Esophagus mucosa (tissue), 1 donor: ENCODE measurements at regions not wholly inside any gene's neighbourhood (a gene's known extent, or its start where the extent isn't known, plus 50 kb on each side); places are given as distances from the start of the nearest gene placed in this dataset.

Experiments used
- ATAC-seq: fragments of 200-7000 bp; cut with Tn5 transposase; one replicate; pipeline ENCODE4 v1.9.1; 2020
- donor health status: DM: yes; HTN: yes; CAD: no.

DNA sequence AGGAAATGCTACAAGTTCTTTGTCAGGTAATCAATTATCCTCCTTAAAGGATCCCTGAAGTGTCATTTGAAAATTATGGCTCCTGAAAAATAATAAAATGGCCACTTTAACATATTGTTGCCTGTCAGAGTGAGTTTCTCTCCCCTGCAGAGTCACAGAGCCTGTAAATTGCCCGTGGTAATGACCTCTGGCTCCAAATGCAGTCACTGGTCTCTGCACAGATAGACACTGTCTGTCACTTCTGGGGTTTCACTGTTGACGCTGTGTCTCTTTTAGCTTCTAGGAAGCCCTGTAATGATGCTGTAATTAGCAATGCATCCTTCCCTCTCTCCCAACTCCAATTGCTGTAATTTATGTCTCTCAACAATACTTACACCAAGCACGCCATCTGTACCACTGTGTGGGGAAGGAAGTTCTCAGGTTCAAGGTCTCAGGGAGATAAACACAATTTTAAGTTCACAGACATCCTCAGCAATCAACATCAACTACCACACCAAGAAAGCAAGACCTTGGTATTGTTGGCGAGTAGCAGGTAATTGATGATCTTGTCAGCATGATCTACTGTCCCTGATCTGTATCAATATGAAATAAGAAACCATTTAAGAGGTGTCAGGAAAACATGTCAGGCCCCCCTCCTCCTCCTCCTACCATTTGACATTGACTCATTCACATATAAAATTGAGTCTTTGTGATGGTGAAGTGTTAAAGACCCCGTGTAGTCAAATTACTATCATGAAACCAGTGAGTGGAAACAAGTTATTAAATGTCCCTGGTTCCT lies 91.2 kb upstream of the SULF2 start:
- ATAC-seq, result no peak

DNA sequence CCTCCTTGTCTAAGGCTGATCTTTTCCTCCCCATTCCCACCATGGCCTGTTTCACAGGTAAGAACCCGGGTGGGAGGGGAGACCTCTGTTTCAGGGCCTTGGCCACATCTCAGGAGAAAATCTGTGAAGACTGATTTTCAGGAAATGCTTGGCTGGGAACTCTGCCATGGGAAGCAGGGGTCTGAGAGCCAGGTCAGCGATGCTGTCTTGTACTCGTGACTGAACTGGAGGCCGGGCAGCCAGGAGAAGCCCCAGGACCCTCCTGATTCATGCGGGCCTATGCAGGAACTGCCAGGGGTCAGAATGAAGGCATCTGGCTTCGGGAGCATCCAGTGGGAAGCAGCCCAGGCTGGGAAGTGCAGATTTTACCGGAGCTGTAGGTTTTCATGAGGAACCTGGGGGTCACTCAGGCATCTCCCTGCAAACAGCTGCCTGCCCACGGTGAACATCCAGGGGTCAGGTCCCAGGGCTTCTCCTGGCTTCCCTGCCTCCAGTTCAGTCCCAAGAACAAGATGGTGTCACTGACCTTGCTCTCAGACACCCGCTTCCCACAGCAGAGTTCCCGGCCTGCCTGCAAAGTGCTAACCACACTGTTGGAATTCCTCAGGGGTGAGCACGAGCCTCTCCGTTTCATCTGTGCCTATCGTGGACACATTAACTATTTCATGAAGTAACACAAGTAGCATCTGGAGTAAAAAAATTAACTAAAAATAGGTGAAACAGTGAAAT lies 90.2 kb upstream of the SULF2 start:
- no peak for ATAC-seq

DNA sequence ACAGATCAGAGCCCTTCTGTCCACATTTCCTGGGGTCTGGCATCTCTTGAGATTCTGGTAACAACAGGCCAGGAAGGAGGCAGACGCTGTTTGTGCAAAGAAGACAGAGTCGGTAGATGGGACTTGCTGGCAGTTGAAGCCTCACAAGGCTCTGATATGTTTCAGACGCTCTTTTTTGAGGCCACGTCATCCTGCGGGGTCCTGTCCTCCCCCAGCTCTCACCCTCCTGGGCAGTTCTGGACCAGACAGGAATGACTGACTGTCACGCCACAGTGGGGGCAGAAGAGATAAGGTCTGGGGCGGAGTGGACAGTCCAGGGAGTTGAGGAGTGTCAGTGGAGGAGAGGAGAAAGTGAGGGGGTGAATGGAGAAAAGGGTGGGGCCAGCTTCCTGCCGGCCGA lies 87.1 kb upstream of the SULF2 start:
- ATAC-seq, result no peak

DNA sequence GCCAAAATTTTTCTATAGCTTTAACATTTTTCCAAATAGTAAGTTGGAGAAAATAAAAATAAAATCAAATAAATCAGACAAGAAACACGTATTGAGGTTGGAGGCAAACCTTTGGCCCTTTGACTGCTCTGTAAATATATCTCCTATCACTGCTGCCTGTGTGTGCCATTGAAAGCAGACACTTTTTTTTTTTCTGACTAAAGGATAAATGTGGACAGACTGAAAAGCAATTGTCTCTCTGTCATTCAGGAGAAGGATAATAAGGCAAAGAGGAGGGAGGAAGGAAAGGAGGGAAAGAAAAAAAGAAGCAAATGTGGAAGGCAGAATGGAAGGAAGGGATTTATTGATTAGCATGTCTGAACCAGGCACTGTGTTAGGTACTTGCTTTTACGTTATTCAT lies 85.2 kb upstream of the SULF2 start:
- no peak for ATAC-seq

DNA sequence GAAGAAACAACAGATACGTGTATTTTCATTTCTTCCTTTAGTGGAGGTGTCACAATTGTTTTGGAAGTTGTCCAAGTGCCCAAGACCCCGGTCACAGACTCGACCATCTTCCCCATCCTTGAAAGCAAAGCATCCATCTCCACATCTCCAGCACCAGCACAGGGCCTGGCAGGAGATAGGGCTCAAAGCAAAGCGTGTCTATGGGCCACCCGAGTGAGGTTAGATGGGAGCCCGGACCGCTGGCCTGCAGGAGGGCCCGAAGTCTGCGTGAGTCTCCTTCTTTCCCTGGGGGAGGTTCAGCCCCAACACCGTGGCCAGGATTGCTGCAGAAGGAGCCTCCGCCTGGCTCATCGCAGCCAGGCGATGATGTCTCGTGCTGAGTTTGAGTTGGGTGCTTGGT lies 83.5 kb upstream of the SULF2 start:
- no peak for ATAC-seq

DNA sequence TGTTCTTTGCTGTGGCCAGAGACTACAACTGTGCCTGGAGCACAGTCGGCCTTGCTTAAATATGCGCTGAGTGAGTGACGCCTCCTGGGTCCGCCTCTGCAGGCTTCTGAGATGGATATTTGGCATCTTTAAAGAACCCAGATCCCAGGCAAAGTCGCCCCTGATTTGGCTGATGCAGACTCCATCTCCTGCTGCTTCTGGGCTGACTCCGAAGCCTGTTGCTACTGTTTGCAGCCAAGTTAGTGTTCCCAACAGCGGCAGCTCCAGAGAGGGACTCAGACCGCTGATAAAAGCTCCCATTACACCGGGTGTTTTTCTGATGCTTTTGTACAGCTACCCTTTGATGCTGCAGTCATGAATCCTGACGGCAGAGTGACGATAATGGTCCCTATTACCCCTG lies 83.0 kb upstream of the SULF2 start:
- no peak for ATAC-seq

DNA sequence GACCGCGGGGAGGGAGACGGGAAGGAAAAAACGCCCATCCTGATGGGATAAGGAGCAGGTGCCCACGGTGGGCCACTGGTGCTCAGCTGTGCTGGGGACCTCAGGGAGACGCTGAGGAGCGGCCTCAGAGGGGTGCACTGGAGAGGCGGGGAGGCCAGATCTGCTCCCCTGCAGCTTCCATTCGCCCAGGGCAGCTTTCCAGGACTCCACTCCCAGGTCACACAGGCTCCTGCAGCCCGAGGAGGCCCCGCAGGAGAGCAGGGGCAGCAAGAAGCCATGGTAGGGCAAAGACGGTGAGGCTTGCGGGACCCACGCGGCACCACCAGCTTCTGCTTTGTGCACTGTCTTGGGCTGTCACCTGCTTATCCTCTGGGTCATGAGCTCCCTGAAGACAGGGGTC lies 82.5 kb upstream of the SULF2 start:
- ATAC-seq, result no peak

DNA sequence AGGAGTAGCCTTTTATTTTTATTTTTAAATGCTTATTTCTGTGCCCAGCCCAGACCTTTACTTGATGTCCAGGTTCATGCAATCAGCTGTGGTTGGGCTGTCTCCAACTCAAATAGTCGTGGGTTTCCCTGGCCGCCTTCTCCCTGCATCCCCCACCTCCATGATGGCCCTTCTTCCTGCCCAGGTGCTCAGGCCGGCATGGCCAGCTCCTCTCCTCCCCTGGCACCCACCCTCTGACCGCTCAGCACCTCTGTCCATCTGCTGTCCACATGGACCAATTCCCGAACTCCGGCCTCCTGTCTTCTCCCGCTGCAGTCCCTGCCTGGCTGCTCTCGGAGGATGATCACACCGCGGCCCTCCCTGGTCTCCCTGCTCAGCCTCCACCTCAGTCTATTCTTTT lies 81.2 kb upstream of the SULF2 start:
- no peak for ATAC-seq

DNA sequence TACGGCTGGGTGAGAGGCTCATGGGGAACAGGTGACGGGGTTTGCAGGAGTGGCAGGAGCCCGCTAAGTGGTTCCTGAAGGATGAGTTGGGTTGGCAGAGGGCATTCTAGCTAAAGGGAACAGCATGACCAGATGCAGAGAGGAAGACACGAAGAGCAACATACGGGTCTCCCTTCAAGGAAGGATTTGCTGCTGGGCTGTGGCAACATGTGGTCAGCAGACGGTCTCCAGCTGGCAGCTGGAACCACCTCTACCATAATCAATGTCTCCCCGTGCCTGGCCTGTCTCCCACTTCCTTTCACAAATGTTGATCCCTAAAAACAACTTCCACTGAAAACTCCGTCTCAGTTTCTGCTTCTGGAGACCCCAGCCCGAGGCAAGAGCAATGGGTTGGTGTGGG lies 80.6 kb upstream of the SULF2 start:
- ATAC-seq, result no peak

DNA sequence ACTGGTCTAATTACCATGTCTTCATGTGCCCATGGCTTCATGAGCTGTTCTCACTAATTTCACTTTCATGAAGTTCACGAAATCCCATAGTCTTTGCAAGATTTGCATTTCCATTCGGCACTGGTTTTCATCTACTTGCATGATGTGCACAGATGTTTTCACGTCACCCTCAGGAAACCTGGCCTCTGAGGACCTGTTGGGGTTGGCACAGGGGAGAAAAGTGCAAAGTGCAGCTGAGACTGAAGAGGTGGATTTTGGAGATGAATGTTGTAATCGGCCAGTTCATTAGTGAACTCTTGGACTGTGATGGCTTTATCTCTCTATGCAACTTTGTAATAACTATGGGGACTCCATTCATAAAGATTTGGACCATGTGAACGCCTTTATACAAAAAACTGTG lies 80.2 kb upstream of the SULF2 start:
- no peak for ATAC-seq

DNA sequence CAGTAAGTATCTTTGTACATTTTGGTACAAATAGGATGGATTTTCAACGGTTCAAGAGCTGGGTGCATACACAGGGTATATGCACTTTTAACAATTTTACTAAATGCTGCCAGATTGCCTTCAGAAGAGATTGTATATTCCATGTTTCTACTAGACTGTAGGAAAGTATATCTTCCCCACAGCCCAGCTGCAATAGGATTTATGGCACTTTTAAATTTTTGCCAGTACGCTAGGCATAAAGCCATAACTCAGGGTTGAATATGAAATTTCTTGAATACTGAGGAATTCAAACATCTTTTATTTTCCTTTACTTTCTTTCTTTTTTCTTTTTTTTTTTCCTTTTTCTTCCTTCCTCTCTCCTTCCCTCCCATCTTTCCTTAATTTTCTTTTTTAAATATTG lies 78.7 kb upstream of the SULF2 start:
- ATAC-seq, result no peak

DNA sequence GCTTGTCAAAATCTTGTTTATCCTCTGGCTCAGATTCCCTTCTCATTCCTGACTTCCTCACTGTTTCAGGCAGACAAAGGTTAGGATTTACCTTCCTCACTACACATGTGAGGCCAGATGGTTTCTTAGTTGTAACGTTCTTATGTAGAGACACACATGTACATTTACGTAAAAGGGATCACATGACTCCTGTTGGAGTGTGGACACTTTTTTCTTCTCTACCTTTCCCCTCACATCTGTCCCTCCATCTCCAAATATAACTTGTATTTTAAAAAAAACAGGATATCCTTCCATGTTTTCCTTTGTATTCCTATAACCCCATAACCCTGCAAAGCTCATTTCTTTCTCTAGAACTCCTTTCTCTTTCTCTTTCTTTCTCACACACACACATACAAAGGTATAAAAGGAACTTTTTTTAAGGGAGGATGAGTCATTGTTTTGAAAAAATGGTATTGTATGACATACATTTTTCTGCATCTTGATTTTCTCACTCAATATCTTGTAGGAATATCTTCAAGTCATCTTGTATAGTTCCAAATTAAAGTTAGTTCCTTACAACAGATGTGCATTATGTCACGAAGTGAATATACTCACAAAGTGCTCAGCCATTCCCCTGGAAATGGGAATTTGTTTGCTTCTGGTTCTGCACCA lies 78.2 kb upstream of the SULF2 start:
- no peak for ATAC-seq

DNA sequence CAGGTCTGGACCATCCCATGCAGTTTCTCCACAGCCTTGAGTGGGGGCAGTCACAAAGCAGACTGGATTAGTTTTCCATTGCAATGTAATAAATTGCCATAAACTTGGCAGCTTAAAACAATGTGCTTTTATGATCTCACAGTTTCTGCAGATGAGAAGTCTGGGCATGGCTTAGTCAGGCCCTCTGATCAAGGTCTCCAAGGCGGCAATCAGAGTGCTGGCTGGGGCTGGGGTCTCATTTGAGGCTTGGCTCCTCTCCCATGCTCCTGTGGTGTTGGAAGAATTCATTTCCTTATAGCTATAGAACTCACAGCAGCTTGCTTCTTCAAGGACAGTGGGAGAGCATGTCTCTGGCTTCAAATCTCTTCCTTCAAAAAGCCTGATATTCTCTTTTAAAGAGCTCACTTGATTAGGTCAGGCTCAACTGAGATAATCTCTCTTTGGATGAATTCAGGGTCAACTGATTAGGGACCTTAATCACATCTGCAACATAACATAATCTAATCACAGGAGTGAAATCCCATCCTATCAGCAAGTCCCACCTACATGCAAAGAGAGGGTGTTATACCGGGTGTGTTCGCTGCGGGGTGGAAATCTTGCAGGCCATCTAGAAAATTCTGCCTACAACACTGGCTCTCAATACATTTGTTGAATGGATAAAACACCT lies 77.4 kb upstream of the SULF2 start:
- ATAC-seq, result no peak

DNA sequence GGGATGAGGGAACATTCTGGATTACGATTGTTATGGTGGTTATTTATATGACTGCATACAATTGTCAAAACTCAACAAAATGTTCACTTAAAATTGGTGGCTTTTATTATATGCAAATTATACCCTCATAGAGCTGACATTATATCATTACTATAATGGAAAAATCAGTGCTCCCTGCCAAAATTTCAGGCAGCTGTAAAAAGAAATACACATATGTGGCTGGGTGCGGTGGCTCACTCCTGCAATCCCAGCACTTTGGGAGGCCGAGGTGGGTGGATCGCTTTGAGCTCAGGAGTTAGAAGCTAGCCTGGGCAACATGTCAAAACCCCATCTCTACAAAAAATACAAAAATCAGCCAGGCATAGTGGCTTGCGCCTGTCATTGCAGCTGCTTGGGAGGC lies 75.8 kb upstream of the SULF2 start:
- ATAC-seq, result no peak

DNA sequence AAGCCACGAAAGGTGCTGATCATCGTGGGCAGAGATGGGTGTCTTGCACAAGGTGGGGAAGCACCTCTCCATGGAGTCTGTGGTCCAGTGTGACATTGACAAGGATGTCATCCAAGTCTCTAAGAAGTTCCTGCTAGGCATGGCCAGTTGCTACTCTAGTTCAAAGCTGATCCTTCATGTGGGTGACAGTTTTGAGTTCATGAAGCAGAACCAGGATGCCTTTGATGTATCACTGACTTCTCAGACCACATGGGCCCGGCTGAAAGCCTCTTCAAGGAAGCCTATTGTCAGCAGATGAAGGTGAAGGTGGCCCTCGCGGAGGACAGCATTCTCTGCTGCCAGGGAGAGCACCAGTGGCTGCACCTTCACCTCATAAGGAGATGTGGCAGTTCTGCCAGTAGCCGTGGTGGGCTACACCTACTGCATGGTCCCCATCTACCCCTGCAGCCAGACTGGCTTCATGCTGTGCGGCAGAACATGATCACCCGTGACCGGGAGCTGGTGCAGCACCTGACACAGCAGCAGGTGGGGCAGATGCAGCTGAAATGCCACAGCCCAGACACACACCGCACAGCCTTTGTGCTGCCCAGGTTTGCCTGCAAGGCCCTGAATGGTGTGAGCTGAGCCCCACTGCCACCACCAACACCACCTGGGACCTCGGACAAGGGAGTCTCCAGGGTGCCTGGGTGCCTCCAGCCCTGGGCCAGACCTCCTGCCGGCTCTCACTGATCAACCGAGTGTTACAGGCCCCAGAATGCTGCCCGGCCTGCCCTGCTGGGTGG lies 75.0 kb upstream of the SULF2 start:
- peak; percentile 15 for ATAC-seq

DNA sequence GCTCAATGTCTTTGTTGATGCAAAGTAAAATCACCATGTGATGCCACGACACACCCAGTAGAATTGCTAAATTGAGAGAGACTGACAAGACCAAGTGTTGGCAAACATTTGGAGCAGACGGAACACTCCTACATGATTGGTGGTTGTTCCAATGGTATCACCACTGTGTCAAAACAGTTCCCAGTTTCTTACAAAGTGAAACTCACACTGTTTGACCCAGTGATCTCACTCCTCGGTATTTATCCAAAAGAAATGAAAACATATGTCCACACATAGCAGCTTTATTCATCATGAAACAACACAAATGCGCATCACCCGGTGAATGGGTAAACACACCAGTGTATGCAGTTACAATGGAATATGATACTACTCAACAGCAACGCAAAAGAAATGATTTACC lies 74.0 kb upstream of the SULF2 start:
- ATAC-seq, result no peak

DNA sequence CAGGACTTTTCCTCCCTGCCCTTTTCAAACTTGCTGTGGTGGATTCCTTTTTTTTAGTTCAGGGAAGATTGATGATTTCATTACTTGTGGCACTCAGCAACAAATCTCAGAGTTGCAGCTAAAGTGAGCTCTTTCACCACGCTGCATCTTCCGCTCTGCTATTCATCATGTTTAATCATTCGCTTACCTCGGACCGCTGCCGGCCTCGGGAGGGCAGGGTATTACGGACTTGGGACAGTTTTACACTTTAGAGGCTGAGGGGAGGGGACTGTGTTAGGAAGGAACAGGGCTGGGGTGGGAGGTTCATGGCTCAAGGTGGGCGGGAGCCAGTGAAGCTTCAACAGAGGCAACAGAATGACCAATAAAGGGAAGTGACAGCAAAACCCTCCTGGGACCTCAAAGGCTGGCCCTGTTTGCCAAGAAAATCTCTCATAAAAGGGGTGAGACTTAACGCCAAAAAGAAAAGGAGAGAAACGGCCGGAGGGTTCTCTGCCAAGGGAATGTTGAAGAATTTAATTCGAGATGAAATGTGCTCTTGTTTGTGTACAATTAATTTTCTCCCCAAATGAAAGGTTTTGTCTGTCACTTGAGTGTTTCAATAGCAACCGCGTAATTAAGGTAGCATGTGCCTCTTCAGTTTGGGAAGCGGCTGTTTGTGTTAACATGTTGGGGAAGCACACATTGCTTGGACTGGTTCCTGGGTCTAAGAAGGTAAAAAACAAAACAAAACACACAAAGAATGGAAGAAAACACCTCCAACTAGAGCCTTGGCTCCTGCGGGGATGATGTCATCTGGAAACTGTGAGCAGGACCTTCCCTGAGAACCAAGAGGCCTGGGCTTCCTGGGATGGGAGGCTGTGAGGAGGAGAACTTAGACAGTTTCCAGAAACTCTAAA lies 72.5 kb upstream of the SULF2 start:
- no peak for ATAC-seq

DNA sequence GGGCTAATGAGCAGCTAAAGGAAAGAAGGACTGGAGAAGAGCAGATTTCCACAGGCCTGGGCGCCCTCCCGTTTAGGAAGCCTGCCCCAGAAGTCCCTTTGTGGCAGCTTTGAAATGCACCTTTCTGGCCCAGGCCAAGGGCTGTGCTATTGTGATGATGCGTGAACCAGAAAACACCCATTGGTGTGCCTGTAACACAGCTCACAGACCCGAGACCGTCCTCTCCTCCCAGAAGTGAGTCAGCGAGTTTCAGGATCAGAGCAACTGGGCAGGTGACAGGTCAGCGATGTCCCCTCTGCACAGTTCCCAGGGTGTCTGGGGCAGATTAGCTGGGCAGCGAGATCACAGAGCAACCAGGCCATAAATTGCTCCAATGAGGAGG lies 71.9 kb upstream of the SULF2 start:
- no peak for ATAC-seq

DNA sequence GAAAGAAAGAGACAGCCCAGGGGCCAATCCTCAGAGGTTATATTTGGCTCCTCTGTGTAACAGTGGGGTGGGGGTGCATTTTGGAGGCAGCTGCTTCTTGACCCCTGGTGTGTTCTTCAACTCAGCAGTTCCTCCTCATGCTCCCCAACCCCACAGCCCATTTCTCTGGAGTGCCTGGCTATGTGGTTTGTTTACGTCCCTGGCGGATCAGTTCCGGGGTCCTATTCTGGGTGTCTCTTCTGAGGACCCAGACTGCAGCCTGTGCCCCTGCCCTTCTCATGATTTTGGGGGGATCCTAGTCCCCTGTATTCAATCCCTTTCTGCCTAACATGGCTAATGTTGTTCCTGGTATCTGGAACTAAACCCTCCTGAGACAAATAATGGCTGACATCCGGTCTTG lies 70.5 kb upstream of the SULF2 start:
- ATAC-seq, result no peak

DNA sequence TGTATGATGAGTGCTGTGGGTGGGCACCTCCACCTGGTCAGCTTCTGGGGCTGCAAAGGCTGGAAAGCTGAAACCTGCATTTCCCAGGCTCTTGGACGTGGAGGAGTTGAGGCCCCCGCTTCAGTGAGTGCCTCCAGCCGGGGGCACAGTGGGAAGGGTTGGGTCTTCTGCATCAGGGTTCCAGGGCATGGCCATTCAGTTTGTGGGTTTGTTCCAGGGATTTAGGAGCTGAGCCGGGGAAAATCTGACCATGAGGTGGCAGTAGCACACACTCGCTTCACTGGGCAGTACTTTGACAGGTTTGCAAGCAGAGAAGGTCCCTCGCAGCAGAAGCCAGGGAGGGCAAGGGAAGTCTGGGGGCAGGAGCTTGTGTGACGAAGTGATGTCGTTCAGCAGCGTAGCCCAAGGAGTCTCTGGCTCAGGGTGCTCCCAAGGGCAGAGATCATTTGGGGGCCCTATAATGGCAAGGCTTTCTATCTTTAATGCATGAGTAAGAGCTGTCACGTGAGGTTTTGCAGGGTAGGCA lies 69.5 kb upstream of the SULF2 start:
- peak; percentile 54 for ATAC-seq

DNA sequence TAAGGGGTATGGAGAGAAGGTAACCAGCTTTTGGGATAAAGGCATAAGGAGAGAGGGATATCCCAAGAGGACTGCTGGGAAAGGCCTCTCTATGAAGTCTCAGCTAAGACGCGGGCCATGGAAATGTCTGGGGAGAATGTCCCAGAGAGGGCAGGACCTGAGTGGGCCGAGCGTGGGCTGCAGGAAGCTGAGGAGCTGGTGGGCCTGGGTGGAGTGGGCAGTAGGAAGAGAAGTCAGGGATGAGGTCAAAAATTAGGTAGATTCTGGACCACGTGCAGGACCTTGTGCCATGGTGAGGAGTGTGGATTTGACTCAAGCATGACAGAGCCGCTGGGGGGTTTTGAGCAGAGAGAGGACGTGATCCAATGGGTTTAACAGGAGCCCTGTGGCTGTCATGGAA lies 66.5 kb upstream of the SULF2 start:
- ATAC-seq, result no peak
